IMR-90 (cell line): ENCODE measurements at regions not wholly inside any gene's neighbourhood (a gene's known extent, or its start where the extent isn't known, plus 50 kb on each side); places are given as distances from the start of the nearest gene placed in this dataset.

Source experiments
- ATAC-seq: fragments of 200-7000 bp; cut with Tn5 transposase; 2 replicates; pipeline ENCODE4 v1.9.1; 2020; ENCODE audit warnings: low read depth, mild to moderate bottlenecking, moderate library complexity
- BruUV-seq: library from RNA; stranded (reverse); fragments of 400-500 nt; replicated peaks from 2 replicates; lab custom pipeline; 2021; lab: Mats Ljungman, UMichigan
- CTCF ChIA-PET: fragments of 300-600 bp; formaldehyde crosslinking; extraction: SDS; loops from one replicate; lab custom pipeline; 2021; ENCODE audit warnings: antibody characterized with exemption; lab: Yijun Ruan, JAX
- POLR2A ChIA-PET: fragments of 300-600 bp; sonication (Branson Sonifier 250); formaldehyde crosslinking; loops from one replicate; lab custom pipeline; 2022; ENCODE audit warnings: antibody characterized with exemption; ENCODE audit not compliant: unreplicated experiment; lab: Charles Lee
- DNase-seq: peaks from one replicate; pipeline ENCODE4 v3.0.0; 2013
- H2AFZ ChIP-seq: replicated peaks from 2 replicates; pipeline ENCODE3; 2013; ENCODE audit warnings: low read length, mild to moderate bottlenecking; ENCODE audit not compliant: poor library complexity
- H2AK5ac ChIP-seq: 2 replicates; pipeline ENCODE4 v1.6.1; 2013; ENCODE audit warnings: low read depth, low read length, inconsistent platforms
- H2AK9ac ChIP-seq: replicated peaks from 2 replicates; pipeline ENCODE3; 2013; ENCODE audit warnings: mild to moderate bottlenecking, low read depth, low read length, moderate library complexity; ENCODE audit not compliant: poor library complexity
- H2BK120ac ChIP-seq: 2 replicates; pipeline ENCODE4 v1.6.1; 2013; ENCODE audit warnings: low read depth, low read length, inconsistent platforms
- H2BK15ac ChIP-seq: 3 replicates; pipeline ENCODE4 v1.6.1; 2013; ENCODE audit warnings: low read depth, low read length, inconsistent platforms
- H2BK20ac ChIP-seq: 2 replicates; pipeline ENCODE4 v1.6.1; 2013; ENCODE audit warnings: low read depth, mild to moderate bottlenecking, inconsistent platforms, low read length, moderate library complexity
- H2BK5ac ChIP-seq: 2 replicates; pipeline ENCODE4 v1.6.1; 2013; ENCODE audit warnings: mild to moderate bottlenecking, low read depth, low read length, inconsistent platforms; ENCODE audit not compliant: poor library complexity, severe bottlenecking
- H3K14ac ChIP-seq: replicated peaks from 2 replicates; pipeline ENCODE4 v1.6.1; 2013; ENCODE audit warnings: low read depth, low read length, inconsistent platforms
- H3K18ac ChIP-seq: 2 replicates; pipeline ENCODE4 v1.6.1; 2013; ENCODE audit warnings: low read depth, low read length, control low read depth
- H3K23ac ChIP-seq: 2 replicates; pipeline ENCODE4 v1.6.1; 2013; ENCODE audit warnings: low read depth, low read length, inconsistent platforms
- H3K27ac ChIP-seq: 2 replicates; pipeline ENCODE4 v1.5.1; 2013; ENCODE audit warnings: mild to moderate bottlenecking, control low read depth, low read length; ENCODE audit not compliant: insufficient read depth
- H3K27me3 ChIP-seq: 2 replicates; pipeline ENCODE4 v1.6.1; 2013; ENCODE audit warnings: low read length; ENCODE audit not compliant: control insufficient read depth, insufficient read depth
- H3K36me3 ChIP-seq: 2 replicates; pipeline ENCODE4 v1.6.1; 2013; ENCODE audit warnings: low read length, mixed read lengths; ENCODE audit not compliant: control insufficient read depth, insufficient read depth
- H3K4ac ChIP-seq: 2 replicates; pipeline ENCODE4 v1.6.1; 2013; ENCODE audit warnings: low read depth, low read length, inconsistent platforms
- H3K4me1 ChIP-seq: 2 replicates; pipeline ENCODE4 v1.6.1; 2013; ENCODE audit warnings: low read length, mixed read lengths; ENCODE audit not compliant: control insufficient read depth, insufficient read depth
- H3K4me2 ChIP-seq: 2 replicates; pipeline ENCODE4 v1.6.1; 2013; ENCODE audit warnings: low read depth, mild to moderate bottlenecking, control low read depth, low read length, moderate library complexity
- H3K4me3 ChIP-seq: 2 replicates; pipeline ENCODE4 v1.5.1; 2013; ENCODE audit warnings: low read depth, mild to moderate bottlenecking, control low read depth, low read length, moderate library complexity; ENCODE audit not compliant: insufficient read depth
- H3K56ac ChIP-seq: 2 replicates; pipeline ENCODE4 v1.6.1; 2013; ENCODE audit warnings: low read length, inconsistent platforms; ENCODE audit not compliant: insufficient read depth; ENCODE audit errors: extremely low read depth
- H3K79me1 ChIP-seq, 2 experiments: 2 replicates each; pipeline ENCODE4 v1.6.1; 2013; ENCODE audit warnings: low read length in 2 of 2, inconsistent platforms in 1 of 2, low read depth in 1 of 2
- H3K9ac ChIP-seq: 2 replicates; pipeline ENCODE4 v1.6.1; 2013; ENCODE audit warnings: low read depth, low read length, control low read depth
- H3K9me1 ChIP-seq: 2 replicates; pipeline ENCODE4 v1.6.1; 2013; ENCODE audit warnings: low read length, inconsistent platforms; ENCODE audit not compliant: insufficient read depth
- H3K9me3 ChIP-seq: 2 replicates; pipeline ENCODE4 v1.6.1; 2013; ENCODE audit warnings: low read length; ENCODE audit not compliant: control insufficient read depth, insufficient read depth
- H4K20me1 ChIP-seq: 2 replicates; pipeline ENCODE4 v1.6.1; 2013; ENCODE audit warnings: low read length, inconsistent platforms; ENCODE audit not compliant: insufficient read depth
- H4K5ac ChIP-seq: 2 replicates; pipeline ENCODE4 v1.6.1; 2013; ENCODE audit warnings: mild to moderate bottlenecking, low read depth, low read length, control low read depth
- H4K8ac ChIP-seq, 2 experiments: 2 replicates each; pipeline ENCODE4 v1.6.1; 2013; ENCODE audit warnings: low read depth in 2 of 2, low read length in 2 of 2, control low read depth in 1 of 2, inconsistent platforms in 1 of 2
- H4K91ac ChIP-seq: 2 replicates; pipeline ENCODE4 v1.6.1; 2013; ENCODE audit warnings: low read depth, low read length, inconsistent platforms; ENCODE audit not compliant: insufficient read depth
- CHD1 ChIP-seq: IDR thresholded peaks from 2 replicates; pipeline ENCODE4 v1.6.1; 2012; ENCODE audit warnings: low read depth, low read length, improper control_type of control experiment
- ELK1 ChIP-seq: fragments of 150-350 bp; IDR thresholded peaks from 2 replicates; pipeline ENCODE4 v1.6.1; 2016; ENCODE audit warnings: low read depth, mild to moderate bottlenecking, low read length, moderate library complexity, borderline replicate concordance
- MAFK ChIP-seq: IDR thresholded peaks from 2 replicates; pipeline ENCODE4 v1.6.1; 2012; ENCODE audit warnings: low read depth, low read length, improper control_type of control experiment
- MAZ ChIP-seq: IDR thresholded peaks from 2 replicates; pipeline ENCODE4 v1.6.1; 2012; ENCODE audit warnings: low read depth, mild to moderate bottlenecking, low read length, improper control_type of control experiment, moderate library complexity, borderline replicate concordance
- MXI1 ChIP-seq: IDR thresholded peaks from 2 replicates; pipeline ENCODE4 v1.6.1; 2012; ENCODE audit warnings: low read depth, mild to moderate bottlenecking, low read length, moderate library complexity, borderline replicate concordance
- NFE2L2 ChIP-seq: fragments of 150-350 bp; IDR thresholded peaks from 2 replicates; pipeline ENCODE4 v1.6.1; 2016; ENCODE audit warnings: low read depth, mild to moderate bottlenecking, low read length
- POLR2A ChIP-seq: IDR thresholded peaks from 2 replicates; pipeline ENCODE4 v1.6.1; 2012; ENCODE audit warnings: mild to moderate bottlenecking, low read depth, low read length
- RAD21 ChIP-seq: IDR thresholded peaks from 2 replicates; pipeline ENCODE4 v1.6.1; 2012; ENCODE audit warnings: low read length, improper control_type of control experiment
- RCOR1 ChIP-seq: IDR thresholded peaks from 2 replicates; pipeline ENCODE4 v1.6.1; 2012; ENCODE audit warnings: mild to moderate bottlenecking, low read length, improper control_type of control experiment; ENCODE audit not compliant: insufficient replicate concordance
- RFX5 ChIP-seq: IDR thresholded peaks from 2 replicates; pipeline ENCODE4 v1.8.0; 2012; ENCODE audit warnings: low read depth, mild to moderate bottlenecking, low read length, moderate library complexity
- SMC3 ChIP-seq: fragments of 150-350 bp; IDR thresholded peaks from 2 replicates; pipeline ENCODE4 v1.6.1; 2016; ENCODE audit warnings: low read depth, mild to moderate bottlenecking, antibody characterized with exemption, low read length, moderate library complexity
- USF2 ChIP-seq: fragments of 150-350 bp; IDR thresholded peaks from 2 replicates; pipeline ENCODE4 v1.6.1; 2017; ENCODE audit warnings: mild to moderate bottlenecking, antibody characterized with exemption, low read length, low read depth
- WGBS, 2 experiments: methylation state at CpG; one replicate each; pipeline versions ENCODE4 v1.1.5 to v1.1.7; 2013; ENCODE audit warnings: missing lambda C conversion rate in 2 of 2; ENCODE audit not compliant: insufficient read length in 1 of 2; ENCODE audit errors: extremely low coverage in 2 of 2; 5-methylcytosine and 5-hydroxymethylcytosine counted together
- dilution Hi-C: fragments of 300-500 bp; cut with HindIII; formaldehyde crosslinking; loops from one replicate; pipeline ENCODE4 v1.14.3; 2018; ENCODE audit warnings: low sequenced_read_pairs; ENCODE audit not compliant: unreplicated experiment
- in situ Hi-C: fragments of 300-500 bp; cut with MboI; formaldehyde crosslinking; loops from 3 replicates; pipeline ENCODE4 v1.14.3; 2019; ENCODE audit warnings: low sequenced_read_pairs, inconsistent platforms, mixed read lengths
- intact Hi-C: fragments of 100-400 bp; cut with micrococcal nuclease; formaldehyde crosslinking; loops from 2 replicates; pipeline ENCODE4 v1.10.0; 2022

- no TSS peak for BruUV-seq
- intact Hi-C loops (no loop called here), in situ Hi-C loops (no loop called here), dilution Hi-C loops (no loop called here)
- H3K23ac ChIP-seq: no peak overlapping the region
- no peak overlapping the region for H3K4me3 ChIP-seq
- no peaks in the 10 kb centered on the region for H3K4me1 ChIP-seq
- no peak overlapping the region for H3K9ac ChIP-seq
- H3K18ac ChIP-seq: no peak overlapping the region
- 100% methylated on average over 1 of the region's 4 CpGs; no CpG with 5 or more reads in 1 of the 2 experiments for WGBS, 2 experiments
- no peak overlapping the region for H4K91ac ChIP-seq
- no peak overlapping the region for H2BK120ac ChIP-seq
- no peaks in the 10 kb centered on the region for H3K79me1 ChIP-seq
- no peaks in the 10 kb centered on the region for H3K9me1 ChIP-seq
- H4K20me1 ChIP-seq: no peaks in the 10 kb centered on the region
- no peak overlapping the region for H3K27ac ChIP-seq
- H3K56ac ChIP-seq: no peak overlapping the region
- no peak overlapping the region for H2AK9ac ChIP-seq
- no peak overlapping the region for H2AFZ ChIP-seq
- no peaks in the 10 kb centered on the region for H3K27me3 ChIP-seq
- H3K9me3 ChIP-seq: no peaks in the 10 kb centered on the region
- no peak overlapping the region for H2AK5ac ChIP-seq
- ATAC-seq (no peak), DNase-seq (no peak)
- H3K4me2 ChIP-seq: no peak overlapping the region
- H3K14ac ChIP-seq: no peak overlapping the region
- H4K8ac ChIP-seq: no peak overlapping the region
- H3K36me3 ChIP-seq: no peaks in the 10 kb centered on the region
- H2BK15ac ChIP-seq: no peak overlapping the region
- H2BK5ac ChIP-seq: no peak overlapping the region
- CTCF ChIA-PET: no interaction called here
- H2BK20ac ChIP-seq: no peak overlapping the region
- TF ChIP-seq SMC3 (no peak), NFE2L2 (no peak), RCOR1 (no peak), POLR2A (no peak), MXI1 (no peak), CHD1 (no peak), RAD21 (no peak), USF2 (no peak), MAFK (no peak), MAZ (no peak), RFX5 (no peak), ELK1 (no peak)
- no peak overlapping the region for H4K5ac ChIP-seq
- POLR2A ChIA-PET: no interaction called here
- no peak overlapping the region for H3K4ac ChIP-seq
These were observed 538.0 kb downstream of the UTRN start for GRCh38 chr6:144823131-144823530.
